VCaP (cell line): ENCODE measurements at regions not wholly inside any gene's neighbourhood (a gene's known extent, or its start where the extent isn't known, plus 50 kb on each side); places are given as distances from the start of the nearest gene placed in this dataset.

Experiments
- H3K27ac ChIP-seq: fragments of 450-650 bp; 2 replicates; pipeline ENCODE4 v1.5.1; 2017
- TF ChIP-seq, protein P1 (sequence below): fragments of 450-650 bp; conservative IDR thresholded peaks from 2 replicates; pipeline ENCODE4 v1.5.1; 2017; ENCODE audit warnings: mild to moderate bottlenecking, moderate library complexity

DNA sequence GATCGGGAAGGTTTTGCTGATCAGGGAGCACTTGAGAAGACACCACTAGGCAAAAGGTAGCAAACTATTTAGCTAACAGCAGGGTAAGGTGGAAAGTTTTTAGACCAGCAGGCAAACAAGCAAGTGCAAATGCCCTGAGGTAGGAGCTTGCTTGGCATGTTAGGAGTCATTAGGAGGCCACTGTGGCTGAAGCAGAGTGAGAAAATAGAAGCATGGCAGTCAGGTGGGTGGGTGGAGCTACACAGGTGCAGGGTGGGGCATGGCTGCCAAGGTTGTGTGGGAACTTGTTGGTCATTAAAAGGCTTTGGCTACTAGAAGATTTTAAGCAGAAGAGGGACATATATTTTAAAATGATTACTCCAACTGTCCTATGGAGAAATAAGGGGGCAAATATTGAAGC is 77.3 kb downstream of the EDN1 start:
- TF ChIP-seq, protein P1, sequence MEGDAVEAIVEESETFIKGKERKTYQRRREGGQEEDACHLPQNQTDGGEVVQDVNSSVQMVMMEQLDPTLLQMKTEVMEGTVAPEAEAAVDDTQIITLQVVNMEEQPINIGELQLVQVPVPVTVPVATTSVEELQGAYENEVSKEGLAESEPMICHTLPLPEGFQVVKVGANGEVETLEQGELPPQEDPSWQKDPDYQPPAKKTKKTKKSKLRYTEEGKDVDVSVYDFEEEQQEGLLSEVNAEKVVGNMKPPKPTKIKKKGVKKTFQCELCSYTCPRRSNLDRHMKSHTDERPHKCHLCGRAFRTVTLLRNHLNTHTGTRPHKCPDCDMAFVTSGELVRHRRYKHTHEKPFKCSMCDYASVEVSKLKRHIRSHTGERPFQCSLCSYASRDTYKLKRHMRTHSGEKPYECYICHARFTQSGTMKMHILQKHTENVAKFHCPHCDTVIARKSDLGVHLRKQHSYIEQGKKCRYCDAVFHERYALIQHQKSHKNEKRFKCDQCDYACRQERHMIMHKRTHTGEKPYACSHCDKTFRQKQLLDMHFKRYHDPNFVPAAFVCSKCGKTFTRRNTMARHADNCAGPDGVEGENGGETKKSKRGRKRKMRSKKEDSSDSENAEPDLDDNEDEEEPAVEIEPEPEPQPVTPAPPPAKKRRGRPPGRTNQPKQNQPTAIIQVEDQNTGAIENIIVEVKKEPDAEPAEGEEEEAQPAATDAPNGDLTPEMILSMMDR: no peak
- no peak overlapping the region for H3K27ac ChIP-seq

DNA sequence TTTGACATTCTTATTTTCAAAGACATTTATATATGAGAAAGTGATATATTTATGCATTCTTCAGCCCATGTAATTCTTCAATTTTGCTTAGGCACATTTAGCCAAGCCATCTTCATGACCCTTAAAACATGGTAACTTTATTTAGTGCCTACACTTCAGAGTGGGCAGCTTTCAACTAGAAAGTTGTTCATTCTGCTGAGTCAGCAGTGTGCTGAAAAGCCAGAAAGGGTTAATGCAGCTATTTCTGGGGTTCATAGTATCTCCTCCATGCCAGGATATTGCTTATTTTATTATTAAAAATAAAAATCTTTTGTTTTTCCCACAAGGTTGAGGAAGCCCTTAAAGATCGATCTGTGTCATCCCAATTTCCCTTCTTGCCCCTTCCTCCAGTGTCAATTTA is 79.2 kb downstream of the EDN1 start:
- TF ChIP-seq, protein P1: no peak
- no peak overlapping the region for H3K27ac ChIP-seq

DNA sequence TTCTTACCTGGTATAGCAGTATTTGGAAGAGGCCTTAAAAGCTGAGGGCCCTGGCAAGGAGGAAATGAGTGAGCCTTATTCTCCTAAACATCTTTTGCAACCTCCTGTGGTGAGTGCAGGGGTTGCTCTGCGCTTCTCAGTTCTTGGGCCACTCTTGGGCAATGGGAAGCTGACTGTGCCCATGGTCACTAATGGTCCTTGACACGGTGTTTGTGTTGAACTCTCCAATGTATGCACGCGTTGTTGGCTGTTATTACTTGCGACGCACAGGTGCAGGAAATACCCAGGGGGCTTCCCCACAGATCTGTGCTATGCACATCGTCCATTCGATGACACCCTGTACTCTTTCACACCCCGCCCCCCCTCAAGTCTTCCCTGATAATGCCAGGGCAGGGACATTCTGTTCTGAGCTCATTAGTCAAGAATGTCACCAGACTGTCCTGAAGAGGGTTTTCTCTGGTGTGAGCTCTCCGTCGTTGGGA is 79.7 kb downstream of the EDN1 start:
- TF ChIP-seq, protein P1: no peak
- H3K27ac ChIP-seq: no peak overlapping the region

DNA sequence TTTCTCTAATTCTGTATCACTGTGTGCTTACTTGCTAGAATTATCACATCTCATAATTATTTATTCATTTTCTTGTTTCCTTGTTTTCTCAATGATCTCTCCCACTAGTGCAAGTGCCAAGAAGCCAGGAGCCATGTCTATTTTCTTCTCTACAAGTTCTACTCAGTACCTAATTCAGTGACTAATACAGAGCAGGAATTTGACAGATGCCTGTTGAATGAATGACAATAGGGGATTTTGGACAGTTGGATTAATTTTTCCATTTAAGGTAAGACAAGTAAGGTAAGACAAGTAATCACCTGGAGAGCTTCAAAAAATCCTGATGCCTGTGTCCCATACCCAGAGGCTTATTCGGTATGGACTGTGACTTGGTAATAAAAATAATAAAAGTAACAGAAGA is 81.0 kb downstream of the EDN1 start:
- no peak overlapping the region for H3K27ac ChIP-seq
- TF ChIP-seq, protein P1: no peak

DNA sequence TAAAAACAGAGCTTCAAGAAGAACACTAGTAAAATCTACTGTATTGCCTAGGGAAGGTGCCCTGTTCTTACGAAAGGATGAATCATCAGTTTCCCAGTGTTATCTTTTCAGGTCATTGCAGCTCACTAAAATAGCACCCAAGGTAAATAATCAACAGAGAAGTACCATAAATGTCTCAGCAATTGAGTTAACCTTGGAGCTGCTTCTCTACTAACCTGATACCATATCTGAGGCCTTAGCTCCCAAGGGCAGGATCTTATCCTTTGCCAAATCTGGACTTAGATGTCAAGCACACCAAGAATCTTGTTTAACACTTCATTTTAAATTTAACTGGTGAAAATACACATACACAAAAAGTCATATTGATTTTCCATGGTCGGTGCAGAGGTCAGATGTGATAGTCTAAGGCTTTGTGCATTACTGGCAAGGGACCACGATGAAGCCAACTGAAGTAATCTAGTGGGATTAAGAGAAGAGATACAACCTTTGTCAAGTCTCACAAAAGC is 81.5 kb downstream of the EDN1 start:
- no peak overlapping the region for H3K27ac ChIP-seq
- TF ChIP-seq, protein P1: no peak

DNA sequence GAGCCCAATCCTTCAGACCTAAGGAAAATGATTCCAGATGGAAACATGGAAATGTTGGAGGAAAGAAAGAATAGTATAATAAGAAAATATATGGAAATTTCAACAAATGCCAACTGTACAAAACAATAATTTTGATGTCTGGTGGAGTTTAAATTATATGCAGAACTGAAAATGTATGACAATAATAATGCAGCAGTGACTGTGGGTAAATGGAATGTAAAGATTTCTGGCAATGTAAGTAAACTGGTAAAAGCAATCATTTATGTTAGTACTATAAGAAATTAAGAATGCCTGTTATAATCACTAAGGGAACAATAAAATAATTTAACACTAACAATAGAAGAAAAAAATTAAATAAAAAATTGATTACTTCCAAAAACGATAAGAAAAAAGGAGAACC is 89.0 kb downstream of the EDN1 start:
- TF ChIP-seq, protein P1: no peak
- H3K27ac ChIP-seq: no peak overlapping the region

DNA sequence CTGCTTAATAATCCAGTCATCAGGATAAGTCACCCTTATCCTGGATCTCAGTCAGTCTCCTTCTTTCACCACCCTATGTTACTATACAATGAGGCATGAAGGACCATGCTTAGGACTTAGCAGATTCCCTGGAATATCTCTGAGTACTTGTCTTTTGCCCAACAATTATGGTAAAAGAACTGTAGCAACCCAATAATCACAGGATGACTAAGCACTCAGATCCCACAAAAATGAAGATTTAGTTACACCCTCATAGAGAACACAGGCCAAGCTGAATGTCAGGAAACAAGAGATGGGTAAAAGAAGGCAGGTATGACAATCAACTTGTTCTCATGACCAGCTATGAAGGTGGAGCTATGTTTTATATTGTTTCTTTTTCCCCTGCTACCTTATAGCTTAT is 91.4 kb downstream of the EDN1 start:
- TF ChIP-seq, protein P1: no peak
- H3K27ac ChIP-seq: no peak overlapping the region
